ENCODE measurements at regions not wholly inside any gene's neighbourhood (a gene's known extent, or its start where the extent isn't known, plus 50 kb on each side); places are given as distances from the start of the nearest gene placed in this dataset.
"Not testable (repeated sequence)": the region's sequence is repeated elsewhere in the genome, so short reads cannot be mapped to it uniquely, and the experiment has no call there.

GRCh38 chr12:11446372-11446771 is 51.0 kb upstream of the PRB2 start:
- Histone ChIP-seq H3K27ac (ENCODE audit: low read length) (no peak overlapping the region), H3K9ac (ENCODE audit: low read length) (no peak overlapping the region), H3K36me3 (ENCODE audit: control insufficient read depth, low read depth, low read length) (no peaks in the 10 kb centered on the region), H3K4me3 (ENCODE audit: low read length) (no peak overlapping the region), H3K9me3 (ENCODE audit: control insufficient read depth, low read depth, low read length) (no peaks in the 10 kb centered on the region), H3K27me3 (ENCODE audit: control insufficient read depth, insufficient read depth, low read length) (no peaks in the 10 kb centered on the region), H3K4me1 (ENCODE audit: control insufficient read depth, low read depth, low read length) (no peaks in the 10 kb centered on the region)

- Histone ChIP-seq H3K4me1 (ENCODE audit: control insufficient read depth, low read depth, low read length) (peaks cover 14% of the 10 kb centered on the region), H3K36me3 (ENCODE audit: control insufficient read depth, low read depth, low read length) (no peaks in the 10 kb centered on the region), H3K9ac (ENCODE audit: low read length) (no peak overlapping the region), H3K27me3 (ENCODE audit: control insufficient read depth, insufficient read depth, low read length) (no peaks in the 10 kb centered on the region), H3K9me3 (ENCODE audit: control insufficient read depth, low read depth, low read length) (no peaks in the 10 kb centered on the region), H3K27ac (ENCODE audit: low read length) (no peak overlapping the region), H3K4me3 (ENCODE audit: low read length) (no peak overlapping the region)
These were observed 62.8 kb upstream of the PRB2 start for GRCh38 chr12:11457996-11458645.

GRCh38 chr12:11460343-11461023 is 65.1 kb upstream of the PRB2 start:
- Histone ChIP-seq H3K36me3 (ENCODE audit: control insufficient read depth, low read depth, low read length) (no peaks in the 10 kb centered on the region), H3K4me1 (ENCODE audit: control insufficient read depth, low read depth, low read length) (peaks cover 11% of the 10 kb centered on the region), H3K27ac (ENCODE audit: low read length) (no peak overlapping the region), H3K4me3 (ENCODE audit: low read length) (no peak overlapping the region), H3K9ac (ENCODE audit: low read length) (no peak overlapping the region), H3K9me3 (ENCODE audit: control insufficient read depth, low read depth, low read length) (no peaks in the 10 kb centered on the region), H3K27me3 (ENCODE audit: control insufficient read depth, insufficient read depth, low read length) (no peaks in the 10 kb centered on the region)

GRCh38 chr12:11461433-11461832 is 66.1 kb upstream of the PRB2 start:
- no peak overlapping the region for H3K27ac ChIP-seq (ENCODE audit: low read length)
- no peaks in the 10 kb centered on the region for H3K27me3 ChIP-seq (ENCODE audit: control insufficient read depth, insufficient read depth, low read length)
- H3K9ac ChIP-seq (ENCODE audit: low read length), result no peak overlapping the region
- H3K9me3 ChIP-seq (ENCODE audit: control insufficient read depth, low read depth, low read length), result no peaks in the 10 kb centered on the region
- H3K4me1 ChIP-seq (ENCODE audit: control insufficient read depth, low read depth, low read length), result peaks cover 9% of the 10 kb centered on the region
- H3K4me3 ChIP-seq (ENCODE audit: low read length), result no peak overlapping the region
- no peaks in the 10 kb centered on the region for H3K36me3 ChIP-seq (ENCODE audit: control insufficient read depth, low read depth, low read length)

- Histone ChIP-seq H3K36me3 (ENCODE audit: control insufficient read depth, low read depth, low read length) (no peaks in the 10 kb centered on the region), H3K9ac (ENCODE audit: low read length) (no peak overlapping the region), H3K27me3 (ENCODE audit: control insufficient read depth, insufficient read depth, low read length) (no peaks in the 10 kb centered on the region), H3K4me3 (ENCODE audit: low read length) (no peak overlapping the region), H3K27ac (ENCODE audit: low read length) (no peak overlapping the region), H3K4me1 (ENCODE audit: control insufficient read depth, low read depth, low read length) (no peaks in the 10 kb centered on the region), H3K9me3 (ENCODE audit: control insufficient read depth, low read depth, low read length) (no peaks in the 10 kb centered on the region)
These were observed 81.7 kb upstream of the PRB2 start for GRCh38 chr12:11477110-11477509.

GRCh38 chr12:11482955-11483354 is 87.6 kb upstream of the PRB2 start:
- Histone ChIP-seq H3K36me3 (ENCODE audit: control insufficient read depth, low read depth, low read length) (no peaks in the 10 kb centered on the region), H3K27me3 (ENCODE audit: control insufficient read depth, insufficient read depth, low read length) (no peaks in the 10 kb centered on the region), H3K27ac (ENCODE audit: low read length) (no peak overlapping the region), H3K4me3 (ENCODE audit: low read length) (no peak overlapping the region), H3K9me3 (ENCODE audit: control insufficient read depth, low read depth, low read length) (no peaks in the 10 kb centered on the region), H3K4me1 (ENCODE audit: control insufficient read depth, low read depth, low read length) (peaks cover 5% of the 10 kb centered on the region), H3K9ac (ENCODE audit: low read length) (no peak overlapping the region)

GRCh38 chr12:11486623-11487444 is 91.5 kb upstream of the PRB2 start:
- Histone ChIP-seq H3K36me3 (ENCODE audit: control insufficient read depth, low read depth, low read length) (no peaks in the 10 kb centered on the region), H3K9ac (ENCODE audit: low read length) (no peak overlapping the region), H3K4me3 (ENCODE audit: low read length) (no peak overlapping the region), H3K9me3 (ENCODE audit: control insufficient read depth, low read depth, low read length) (no peaks in the 10 kb centered on the region), H3K4me1 (ENCODE audit: control insufficient read depth, low read depth, low read length) (peaks cover 5% of the 10 kb centered on the region), H3K27me3 (ENCODE audit: control insufficient read depth, insufficient read depth, low read length) (no peaks in the 10 kb centered on the region), H3K27ac (ENCODE audit: low read length) (no peak overlapping the region)

GRCh38 chr12:11496157-11496851 is 100.9 kb upstream of the PRB2 start:
- no peak overlapping the region for H3K4me3 ChIP-seq (ENCODE audit: low read length)
- no peaks in the 10 kb centered on the region for H3K9me3 ChIP-seq (ENCODE audit: control insufficient read depth, low read depth, low read length)
- H3K27ac ChIP-seq (ENCODE audit: low read length), result no peak overlapping the region
- peaks cover 17% of the 10 kb centered on the region for H3K27me3 ChIP-seq (ENCODE audit: control insufficient read depth, insufficient read depth, low read length)
- H3K9ac ChIP-seq (ENCODE audit: low read length), result no peak overlapping the region
- no peaks in the 10 kb centered on the region for H3K4me1 ChIP-seq (ENCODE audit: control insufficient read depth, low read depth, low read length)
- no peaks in the 10 kb centered on the region for H3K36me3 ChIP-seq (ENCODE audit: control insufficient read depth, low read depth, low read length)

- H3K36me3 ChIP-seq (ENCODE audit: control insufficient read depth, low read depth, low read length), result no peaks in the 10 kb centered on the region
- peaks cover 27% of the 10 kb centered on the region for H3K27me3 ChIP-seq (ENCODE audit: control insufficient read depth, insufficient read depth, low read length)
- H3K9ac ChIP-seq (ENCODE audit: low read length), result no peak overlapping the region
- no peak overlapping the region for H3K27ac ChIP-seq (ENCODE audit: low read length)
- H3K9me3 ChIP-seq (ENCODE audit: control insufficient read depth, low read depth, low read length), result no peaks in the 10 kb centered on the region
- no peak overlapping the region for H3K4me3 ChIP-seq (ENCODE audit: low read length)
- no peaks in the 10 kb centered on the region for H3K4me1 ChIP-seq (ENCODE audit: control insufficient read depth, low read depth, low read length)
These were observed 102.1 kb upstream of the PRB2 start for GRCh38 chr12:11497438-11497837.

GRCh38 chr12:11497995-11498394 is 102.6 kb upstream of the PRB2 start:
- no peaks in the 10 kb centered on the region for H3K36me3 ChIP-seq (ENCODE audit: control insufficient read depth, low read depth, low read length)
- no peak overlapping the region for H3K27ac ChIP-seq (ENCODE audit: low read length)
- H3K27me3 ChIP-seq (ENCODE audit: control insufficient read depth, insufficient read depth, low read length), result peaks cover 27% of the 10 kb centered on the region
- H3K9me3 ChIP-seq (ENCODE audit: control insufficient read depth, low read depth, low read length), result no peaks in the 10 kb centered on the region
- H3K9ac ChIP-seq (ENCODE audit: low read length), result no peak overlapping the region
- no peak overlapping the region for H3K4me3 ChIP-seq (ENCODE audit: low read length)
- no peaks in the 10 kb centered on the region for H3K4me1 ChIP-seq (ENCODE audit: control insufficient read depth, low read depth, low read length)

GRCh38 chr12:11498574-11498973 is 103.2 kb upstream of the PRB2 start:
- not testable (repeated sequence) for H3K9me3 ChIP-seq (ENCODE audit: control insufficient read depth, low read depth, low read length); H3K9ac ChIP-seq (ENCODE audit: low read length); H3K27ac ChIP-seq (ENCODE audit: low read length); H3K4me1 ChIP-seq (ENCODE audit: control insufficient read depth, low read depth, low read length); H3K4me3 ChIP-seq (ENCODE audit: low read length); H3K36me3 ChIP-seq (ENCODE audit: control insufficient read depth, low read depth, low read length)
- peaks cover 27% of the 10 kb centered on the region for H3K27me3 ChIP-seq (ENCODE audit: control insufficient read depth, insufficient read depth, low read length)
